CD4-positive, alpha-beta T cell treated with Interleukin-15 for 1 hour (primary cell): ENCODE measurements at regions not wholly inside any gene's neighbourhood (a gene's known extent, or its start where the extent isn't known, plus 50 kb on each side); places are given as distances from the start of the nearest gene placed in this dataset.
"Not testable (repeated sequence)": the region's sequence is repeated elsewhere in the genome, so short reads cannot be mapped to it uniquely, and the experiment has no call there.

Experiments
- DNase-seq: peaks from one replicate; pipeline ENCODE4 v3.0.0-alpha.2; 2020

- DNase-seq, result no peak
Observed at GRCh38 chr6:53446151-53446550, 97.4 kb upstream of the ELOVL5 start.

GRCh38 chr6:53441761-53442160 lies 93.0 kb upstream of the ELOVL5 start:
- DNase-seq, result no peak

GRCh38 chr6:53441035-53441493 lies 92.3 kb upstream of the ELOVL5 start:
- no peak for DNase-seq

- DNase-seq, result no peak
Observed at GRCh38 chr6:53440336-53440945, 91.7 kb upstream of the ELOVL5 start.

- DNase-seq, result no peak
Observed at GRCh38 chr6:53439556-53439955, 90.8 kb upstream of the ELOVL5 start.

GRCh38 chr6:53437557-53438202 lies 88.9 kb upstream of the ELOVL5 start:
- peak; percentile 27 for DNase-seq

- no peak for DNase-seq
Observed at GRCh38 chr6:53436526-53437303, 88.0 kb upstream of the ELOVL5 start.

- DNase-seq, result no peak
Observed at GRCh38 chr6:53433951-53434285, 85.2 kb upstream of the ELOVL5 start.

- DNase-seq, result no peak
Observed at GRCh38 chr6:53433261-53433950, 84.7 kb upstream of the ELOVL5 start.

GRCh38 chr6:53432318-53433161 lies 83.8 kb upstream of the ELOVL5 start:
- no peak for DNase-seq

GRCh38 chr6:53431704-53432103 lies 83.0 kb upstream of the ELOVL5 start:
- DNase-seq, result no peak

GRCh38 chr6:53429401-53429800 lies 80.7 kb upstream of the ELOVL5 start:
- DNase-seq, result no peak

GRCh38 chr6:53428886-53429285 lies 80.1 kb upstream of the ELOVL5 start:
- DNase-seq, result no peak

- no peak for DNase-seq
Observed at GRCh38 chr6:53426667-53427270, 78.0 kb upstream of the ELOVL5 start.

- DNase-seq, result no peak
Observed at GRCh38 chr6:53426117-53426516, 77.4 kb upstream of the ELOVL5 start.

- DNase-seq, result no peak
Observed at GRCh38 chr6:53424976-53425718, 76.4 kb upstream of the ELOVL5 start.

- no peak for DNase-seq
Observed at GRCh38 chr6:53424300-53424699, 75.5 kb upstream of the ELOVL5 start.

GRCh38 chr6:53423560-53423959 lies 74.8 kb upstream of the ELOVL5 start:
- not testable (repeated sequence) for DNase-seq

- no peak for DNase-seq
Observed at GRCh38 chr6:53419026-53419425, 70.3 kb upstream of the ELOVL5 start.

GRCh38 chr6:53418288-53418687 lies 69.5 kb upstream of the ELOVL5 start:
- DNase-seq, result no peak

GRCh38 chr6:53417141-53417540 lies 68.4 kb upstream of the ELOVL5 start:
- DNase-seq, result no peak
